Testis (tissue), 2 donors: ENCODE measurements at regions not wholly inside any gene's neighbourhood (a gene's known extent, or its start where the extent isn't known, plus 50 kb on each side); places are given as distances from the start of the nearest gene placed in this dataset.

Experiments used
- DNase-seq: peaks from one replicate; pipeline ENCODE4 v3.0.0-alpha.2; 2019
- H3K27ac ChIP-seq, 2 donors: fragments of 200-600 bp; sonication (generic); one replicate each; pipeline ENCODE4 v1.5.1; 2019
- H3K27me3 ChIP-seq: fragments of 200-600 bp; sonication (generic); one replicate; pipeline ENCODE4 v1.5.1; 2019
- H3K36me3 ChIP-seq: fragments of 200-600 bp; sonication (generic); one replicate; pipeline ENCODE4 v1.5.1; 2017; ENCODE audit warnings: low read depth; ENCODE audit errors: missing control alignments
- H3K4me1 ChIP-seq: fragments of 200-600 bp; sonication (generic); one replicate; pipeline ENCODE4 v1.5.1; 2019
- H3K4me3 ChIP-seq, 2 donors: fragments of 200-600 bp; sonication (generic); one replicate each; pipeline ENCODE4 v1.5.1; 2017 to 2019
- H3K9me3 ChIP-seq: fragments of 200-600 bp; sonication (generic); one replicate; pipeline ENCODE4 v1.5.1; 2017
- POLR2A ChIP-seq: fragments of 450-650 bp; IDR thresholded peaks from one replicate; pipeline ENCODE4 v1.6.1; 2017; ENCODE audit warnings: antibody characterized with exemption, mild to moderate bottlenecking, moderate library complexity
- WGBS, 2 donors: methylation state at CpG; one replicate each; pipeline ENCODE4 v1.1.5; 2018; 5-methylcytosine and 5-hydroxymethylcytosine counted together
- intact Hi-C: fragments of 100-400 bp; cut with DNase I; formaldehyde crosslinking; loops from one replicate; pipeline ENCODE4 v1.15.1; 2023; ENCODE audit warnings: low total_unique reads
- TF ChIP-seq, protein P1 (sequence below), 3 experiments: fragments of 450-650 bp in 2 of 3; fragments of 200-600 bp in 1 of 3; sonication (generic) in 1 of 3; IDR thresholded peaks; one replicate each; pipeline ENCODE4 v1.5.1; 2016 to 2019; ENCODE audit warnings: antibody characterized with exemption in 3 of 3, mild to moderate bottlenecking in 2 of 3, moderate library complexity in 1 of 3

DNA sequence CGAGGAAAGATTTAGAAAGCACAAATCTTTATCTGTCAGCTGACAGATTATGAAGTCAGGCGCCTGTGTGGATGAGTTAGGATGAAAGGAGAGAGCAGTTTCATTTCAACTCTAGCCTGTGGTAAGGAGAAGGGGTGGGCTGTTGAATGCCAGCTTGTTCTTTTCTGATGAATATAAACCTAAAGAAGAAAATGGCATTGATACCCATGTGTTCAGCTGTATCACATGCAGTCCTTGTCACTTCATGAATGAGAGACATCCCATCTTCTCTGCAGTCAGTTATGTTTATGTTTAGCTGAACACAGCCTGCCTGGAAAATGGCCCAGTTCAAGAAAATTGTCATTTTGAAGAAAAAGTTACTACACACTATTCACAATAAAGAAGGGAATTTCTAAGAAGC is 345.7 kb upstream of the RBMS3 start:
- no peaks in the 10 kb centered on the region for H3K9me3 ChIP-seq
- TF ChIP-seq, protein P1, sequence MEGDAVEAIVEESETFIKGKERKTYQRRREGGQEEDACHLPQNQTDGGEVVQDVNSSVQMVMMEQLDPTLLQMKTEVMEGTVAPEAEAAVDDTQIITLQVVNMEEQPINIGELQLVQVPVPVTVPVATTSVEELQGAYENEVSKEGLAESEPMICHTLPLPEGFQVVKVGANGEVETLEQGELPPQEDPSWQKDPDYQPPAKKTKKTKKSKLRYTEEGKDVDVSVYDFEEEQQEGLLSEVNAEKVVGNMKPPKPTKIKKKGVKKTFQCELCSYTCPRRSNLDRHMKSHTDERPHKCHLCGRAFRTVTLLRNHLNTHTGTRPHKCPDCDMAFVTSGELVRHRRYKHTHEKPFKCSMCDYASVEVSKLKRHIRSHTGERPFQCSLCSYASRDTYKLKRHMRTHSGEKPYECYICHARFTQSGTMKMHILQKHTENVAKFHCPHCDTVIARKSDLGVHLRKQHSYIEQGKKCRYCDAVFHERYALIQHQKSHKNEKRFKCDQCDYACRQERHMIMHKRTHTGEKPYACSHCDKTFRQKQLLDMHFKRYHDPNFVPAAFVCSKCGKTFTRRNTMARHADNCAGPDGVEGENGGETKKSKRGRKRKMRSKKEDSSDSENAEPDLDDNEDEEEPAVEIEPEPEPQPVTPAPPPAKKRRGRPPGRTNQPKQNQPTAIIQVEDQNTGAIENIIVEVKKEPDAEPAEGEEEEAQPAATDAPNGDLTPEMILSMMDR (IDR thresholded peaks at IDR 0.05): no peak
- TF ChIP-seq POLR2A: no peak
- 61 to 66% methylated on average over 2 of the region's 2 CpGs for WGBS, 2 donors
- H3K4me3 ChIP-seq: no peak overlapping the region
- intact Hi-C loops: no loop called here
- no peaks in the 10 kb centered on the region for H3K36me3 ChIP-seq
- DNase-seq: peak; percentile 21
- H3K27ac ChIP-seq: no peak overlapping the region
- no peaks in the 10 kb centered on the region for H3K27me3 ChIP-seq
- peaks cover 8% of the 10 kb centered on the region for H3K4me1 ChIP-seq

DNA sequence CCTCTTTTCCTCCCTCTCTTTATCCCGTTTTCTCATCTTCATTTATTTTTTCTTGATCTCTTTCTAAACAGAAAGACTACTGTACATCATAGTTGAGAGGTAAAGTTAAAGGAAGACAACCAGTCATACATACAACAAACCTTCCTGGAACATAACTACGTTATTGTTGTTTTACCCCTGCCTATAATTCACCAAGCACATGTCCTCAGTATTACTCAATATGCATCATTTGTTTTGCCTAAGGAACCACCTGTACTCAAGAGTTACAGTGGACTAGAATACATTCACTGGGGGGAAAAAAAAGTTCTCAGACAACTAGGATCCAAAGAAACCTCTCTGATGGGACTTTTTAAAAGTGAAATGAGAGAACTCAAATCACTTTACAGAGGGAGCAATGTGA is 344.7 kb upstream of the RBMS3 start:
- no peaks in the 10 kb centered on the region for H3K27me3 ChIP-seq
- intact Hi-C loops: no loop called here
- no peak overlapping the region for H3K4me3 ChIP-seq
- no peaks in the 10 kb centered on the region for H3K9me3 ChIP-seq
- TF ChIP-seq, protein P1 (IDR thresholded peaks at IDR 0.05): no peak
- H3K27ac ChIP-seq: no peak overlapping the region
- DNase-seq: no peak
- no peaks in the 10 kb centered on the region for H3K36me3 ChIP-seq
- H3K4me1 ChIP-seq: peaks cover 8% of the 10 kb centered on the region
- WGBS, 2 donors: 80 to 83% methylated on average over 2 of the region's 2 CpGs

DNA sequence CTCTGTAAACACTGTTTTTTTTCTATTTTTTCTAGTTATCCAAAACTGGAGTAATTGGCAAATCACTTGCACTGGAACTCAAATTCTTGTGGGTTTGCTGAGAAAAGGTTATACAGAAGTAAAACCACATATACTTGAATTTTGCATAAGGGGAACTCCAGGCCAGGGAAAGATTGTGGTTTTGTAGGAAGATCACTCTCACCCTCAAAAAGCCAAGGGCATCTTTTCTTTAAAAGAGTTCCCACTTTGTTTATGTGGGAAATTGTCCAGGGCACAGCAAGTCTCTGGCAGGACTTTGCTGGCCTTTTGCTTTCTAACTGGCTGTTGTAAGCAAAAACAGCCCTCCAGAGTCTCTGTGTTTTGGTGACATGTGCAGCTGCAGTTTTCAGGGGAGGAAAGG is 340.3 kb upstream of the RBMS3 start:
- Histone ChIP-seq H3K36me3 (no peaks in the 10 kb centered on the region), H3K27me3 (no peaks in the 10 kb centered on the region), H3K9me3 (no peaks in the 10 kb centered on the region), H3K4me3 (no peak overlapping the region), H3K27ac (peak overlapping the region in 1 of 2 donors; percentile 41), H3K4me1 (no peaks in the 10 kb centered on the region)
- intact Hi-C loops: no loop called here
- peak; percentile 64 for DNase-seq
- no peak for TF ChIP-seq POLR2A
- TF ChIP-seq, protein P1 (IDR thresholded peaks at IDR 0.05): no peak

DNA sequence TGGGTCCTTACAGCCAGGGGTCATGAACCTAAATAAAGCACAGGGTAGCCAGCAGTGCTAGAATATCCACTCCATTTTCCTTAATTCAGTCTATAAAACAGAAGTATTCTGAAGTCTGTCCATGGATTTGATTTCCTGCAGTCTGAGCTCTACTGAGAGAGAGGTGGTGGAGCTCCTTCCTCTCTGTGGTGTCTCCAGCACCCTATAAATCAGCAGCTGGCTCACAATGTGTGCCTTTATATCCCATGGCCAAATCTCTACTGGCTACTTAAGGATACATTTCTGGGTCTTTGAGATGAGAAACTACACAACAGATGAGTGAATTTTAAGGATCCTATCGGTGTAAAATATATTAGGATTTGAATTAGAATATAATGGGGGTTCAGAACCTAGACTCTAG is 339.9 kb upstream of the RBMS3 start:
- Histone ChIP-seq H3K9me3 (no peaks in the 10 kb centered on the region), H3K4me1 (no peaks in the 10 kb centered on the region), H3K4me3 (no peak overlapping the region), H3K36me3 (no peaks in the 10 kb centered on the region), H3K27me3 (no peaks in the 10 kb centered on the region), H3K27ac (peak overlapping the region in 1 of 2 donors; percentile 41)
- 29 to 43% methylated on average over 1 of the region's 1 CpG for WGBS, 2 donors
- no peak for DNase-seq
- no peak for TF ChIP-seq POLR2A
- TF ChIP-seq, protein P1 (IDR thresholded peaks at IDR 0.05): no peak
- intact Hi-C loops: no loop called here

DNA sequence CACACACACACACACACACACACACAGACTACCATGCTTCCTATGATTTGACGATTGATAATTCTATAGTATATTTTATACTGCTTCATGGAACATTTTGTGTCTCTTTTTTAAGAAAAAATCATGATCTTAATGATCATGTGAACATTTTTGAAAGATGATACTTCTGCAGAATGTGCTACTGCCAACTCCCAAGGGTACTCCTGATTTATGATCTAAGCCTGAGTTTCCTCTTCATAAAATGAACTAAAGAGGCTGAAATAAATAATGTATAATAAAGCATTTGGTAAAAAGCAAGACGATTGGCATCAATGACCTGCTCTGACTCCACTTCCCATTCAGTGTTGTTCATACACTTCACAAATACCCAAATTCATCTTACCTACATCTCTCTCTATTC is 333.8 kb upstream of the RBMS3 start:
- no peak for DNase-seq
- no peak overlapping the region for H3K4me3 ChIP-seq
- intact Hi-C loops: no loop called here
- TF ChIP-seq POLR2A: no peak
- TF ChIP-seq, protein P1 (IDR thresholded peaks at IDR 0.05): no peak
- H3K27ac ChIP-seq: no peak overlapping the region
- H3K4me1 ChIP-seq: no peaks in the 10 kb centered on the region
- H3K36me3 ChIP-seq: no peaks in the 10 kb centered on the region
- WGBS, 2 donors: 55 to 75% methylated on average over 2 of the region's 2 CpGs
- H3K27me3 ChIP-seq: no peaks in the 10 kb centered on the region
- H3K9me3 ChIP-seq: no peaks in the 10 kb centered on the region
